HUES48 (cell line): ENCODE measurements at regions not wholly inside any gene's neighbourhood (a gene's known extent, or its start where the extent isn't known, plus 50 kb on each side); places are given as distances from the start of the nearest gene placed in this dataset.

ENCODE experiments used
- H3K27ac ChIP-seq: one replicate; pipeline ENCODE4 v1.7.0; 2013; ENCODE audit warnings: low read depth, low read length, inconsistent platforms
- H3K27me3 ChIP-seq: 2 replicates; pipeline ENCODE4 v1.6.1; 2013; ENCODE audit warnings: mild to moderate bottlenecking, low read length; ENCODE audit not compliant: control insufficient read depth, insufficient read depth
- H3K36me3 ChIP-seq: 2 replicates; pipeline ENCODE4 v1.6.1; 2013; ENCODE audit warnings: low read length; ENCODE audit not compliant: control insufficient read depth, insufficient read depth
- H3K4me1 ChIP-seq: 2 replicates; pipeline ENCODE4 v1.6.1; 2013; ENCODE audit warnings: mild to moderate bottlenecking, low read length; ENCODE audit not compliant: control insufficient read depth, insufficient read depth
- H3K4me3 ChIP-seq: 2 replicates; pipeline ENCODE4 v1.5.1; 2013; ENCODE audit warnings: mild to moderate bottlenecking, low read depth, low read length
- H3K9ac ChIP-seq: 2 replicates; pipeline ENCODE4 v1.6.1; 2013; ENCODE audit warnings: mild to moderate bottlenecking, low read depth, low read length, moderate library complexity
- H3K9me3 ChIP-seq: 2 replicates; pipeline ENCODE4 v1.6.1; 2013; ENCODE audit warnings: low read length; ENCODE audit not compliant: control insufficient read depth, insufficient read depth

DNA sequence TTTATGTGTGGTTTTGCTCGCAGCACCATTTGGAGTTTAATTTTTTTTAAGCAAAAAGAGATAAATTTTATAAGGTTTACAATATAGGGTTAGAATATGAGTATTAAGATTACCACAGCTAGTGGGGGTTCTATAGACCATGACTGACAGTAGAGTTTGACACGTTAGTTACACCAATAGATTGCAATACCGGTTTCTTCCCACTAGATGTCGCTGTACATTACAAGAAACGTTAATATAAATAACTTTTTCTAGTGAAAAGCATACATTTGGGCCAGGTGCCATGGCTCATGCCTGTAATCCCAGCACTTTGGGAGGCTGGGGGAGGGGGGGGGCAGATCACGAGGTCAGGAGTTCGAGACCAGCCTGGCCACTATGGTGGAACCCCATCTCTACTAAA is 433.6 kb downstream of the MAGEB5 start:
- H3K9me3 ChIP-seq, result peaks cover 32% of the 10 kb centered on the region
- no peaks in the 10 kb centered on the region for H3K27me3 ChIP-seq

DNA sequence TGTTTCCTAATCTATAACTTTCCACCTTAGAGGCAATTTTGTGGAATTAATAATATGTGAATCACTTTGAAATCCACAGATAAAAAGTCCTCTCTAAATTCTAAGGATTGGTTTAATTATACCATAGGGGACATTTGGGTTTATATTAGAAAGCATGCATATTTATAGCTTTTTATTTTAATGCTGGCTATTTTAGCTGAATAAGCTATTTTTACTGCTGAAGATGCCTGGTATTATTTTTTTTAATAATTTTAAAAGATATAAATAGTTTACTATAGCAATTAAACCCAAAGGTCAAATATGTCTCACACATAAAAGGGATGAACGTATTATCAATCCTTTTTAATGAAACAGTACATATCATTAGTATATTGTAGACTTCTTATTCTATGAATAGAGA is 415.4 kb downstream of the MAGEB5 start:
- no peaks in the 10 kb centered on the region for H3K27me3 ChIP-seq

More for the DNA sequence above, 433.6 kb downstream of the MAGEB5 start:
- H3K4me1 ChIP-seq, result no peaks in the 10 kb centered on the region
- no peaks in the 10 kb centered on the region for H3K36me3 ChIP-seq
- no peak overlapping the region for H3K4me3 ChIP-seq
- H3K9ac ChIP-seq, result no peak overlapping the region
- H3K27ac ChIP-seq, result no peak overlapping the region

DNA sequence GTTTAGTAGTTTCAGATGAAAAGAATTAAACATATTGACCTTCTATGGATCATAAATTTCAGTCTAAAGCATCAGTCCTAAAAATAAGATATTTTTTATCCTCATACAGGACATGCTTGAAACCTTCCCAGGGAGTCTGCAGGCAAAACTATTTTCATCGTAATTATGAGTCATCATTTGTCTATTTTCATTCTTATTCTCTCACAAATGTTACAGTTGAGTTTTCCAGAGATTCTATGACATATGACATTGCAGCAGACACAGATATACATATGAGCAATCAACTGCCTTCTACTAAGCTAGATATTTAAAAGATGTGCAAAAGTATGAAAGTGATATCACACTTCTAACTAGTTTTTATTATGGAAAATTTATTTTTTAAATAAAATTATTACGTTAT is 398.0 kb downstream of the MAGEB5 start:
- H3K4me1 ChIP-seq, result peaks cover 7% of the 10 kb centered on the region; the same call in 1 of the 2 replicates
- H3K9me3 ChIP-seq, result peaks cover 5% of the 10 kb centered on the region; the same call in 1 of the 2 replicates
- H3K4me3 ChIP-seq, result no peak overlapping the region
- H3K36me3 ChIP-seq, result no peaks in the 10 kb centered on the region
- H3K27ac ChIP-seq, result no peak overlapping the region
- H3K9ac ChIP-seq, result no peak overlapping the region
- no peaks in the 10 kb centered on the region for H3K27me3 ChIP-seq

More for the DNA sequence above, 415.4 kb downstream of the MAGEB5 start:
- Histone ChIP-seq H3K9ac (no peak overlapping the region), H3K4me3 (no peak overlapping the region), H3K27ac (no peak overlapping the region), H3K36me3 (no peaks in the 10 kb centered on the region), H3K4me1 (no peaks in the 10 kb centered on the region), H3K9me3 (no peaks in the 10 kb centered on the region)

DNA sequence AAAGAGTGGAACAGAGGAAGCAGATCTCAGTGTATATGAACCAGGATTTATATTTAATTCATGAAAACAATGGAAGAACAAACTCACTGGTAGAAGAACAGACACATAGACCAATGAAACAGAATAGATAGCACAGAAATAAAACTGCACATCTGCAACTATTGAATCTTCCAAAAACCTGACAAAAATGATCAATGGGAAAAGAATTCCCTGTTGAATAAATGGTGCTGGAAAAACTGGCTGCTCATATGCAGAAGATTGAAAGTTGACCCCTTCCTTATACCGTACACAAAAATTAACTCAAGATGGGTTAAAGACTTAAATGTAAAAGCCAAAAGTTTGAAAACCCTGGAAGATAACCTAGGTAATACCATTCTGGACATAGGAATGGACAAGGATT is 391.0 kb downstream of the MAGEB5 start:
- Histone ChIP-seq H3K27me3 (no peaks in the 10 kb centered on the region), H3K36me3 (no peaks in the 10 kb centered on the region), H3K27ac (no peak overlapping the region)

DNA sequence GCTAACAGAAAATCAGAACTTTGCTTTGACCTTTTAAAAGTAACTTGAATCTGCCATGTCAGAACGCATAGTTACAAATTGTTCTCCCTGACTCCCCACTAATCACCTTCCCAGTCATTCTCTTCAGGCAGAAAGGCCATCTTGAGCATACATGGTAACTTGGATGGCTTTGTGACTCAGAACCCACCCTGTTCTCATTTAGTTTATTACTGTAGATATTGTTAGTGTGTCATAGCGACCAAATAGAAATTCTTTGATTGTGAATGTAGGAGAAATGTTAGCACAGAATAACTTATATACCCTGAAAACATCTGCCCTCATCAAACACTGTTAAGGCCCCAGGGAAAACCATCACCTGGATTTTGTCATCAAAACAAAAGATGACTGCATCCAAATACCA is 382.0 kb downstream of the MAGEB5 start:
- no peaks in the 10 kb centered on the region for H3K36me3 ChIP-seq
- H3K4me1 ChIP-seq, result no peaks in the 10 kb centered on the region
- no peaks in the 10 kb centered on the region; the same call in 1 of the 2 replicates for H3K9me3 ChIP-seq
- no peak overlapping the region for H3K9ac ChIP-seq
- no peak overlapping the region for H3K27ac ChIP-seq
- no peaks in the 10 kb centered on the region for H3K27me3 ChIP-seq
- H3K4me3 ChIP-seq, result no peak overlapping the region

More for the DNA sequence above, 391.0 kb downstream of the MAGEB5 start:
- no peak overlapping the region for H3K4me3 ChIP-seq
- no peaks in the 10 kb centered on the region for H3K9me3 ChIP-seq
- no peak overlapping the region for H3K9ac ChIP-seq
- peaks cover 4% of the 10 kb centered on the region; the same call in 1 of the 2 replicates for H3K4me1 ChIP-seq

DNA sequence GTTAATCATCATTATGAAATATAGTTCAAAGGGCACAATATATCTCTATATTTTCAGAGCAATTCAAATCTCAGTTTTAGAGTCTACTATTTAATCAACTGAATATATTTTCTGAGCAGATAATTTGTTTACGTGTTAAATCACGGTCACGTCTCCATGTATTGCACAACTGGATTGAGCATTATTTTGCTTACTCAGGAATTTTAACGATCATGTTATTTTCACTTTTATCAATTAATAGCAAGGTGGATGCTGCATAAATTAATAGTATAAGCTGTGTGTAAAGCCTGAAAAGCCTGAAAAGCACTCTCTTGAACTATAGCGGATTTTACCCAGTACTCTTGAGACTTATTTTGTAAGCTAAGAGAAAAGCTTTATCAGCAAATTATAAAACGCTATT is 374.9 kb downstream of the MAGEB5 start:
- no peaks in the 10 kb centered on the region for H3K27me3 ChIP-seq
- no peaks in the 10 kb centered on the region; the same call in 1 of the 2 replicates for H3K9me3 ChIP-seq
- H3K4me1 ChIP-seq, result no peaks in the 10 kb centered on the region
- H3K36me3 ChIP-seq, result no peaks in the 10 kb centered on the region
- H3K9ac ChIP-seq, result no peak overlapping the region
- no peak overlapping the region for H3K4me3 ChIP-seq
- H3K27ac ChIP-seq, result no peak overlapping the region

DNA sequence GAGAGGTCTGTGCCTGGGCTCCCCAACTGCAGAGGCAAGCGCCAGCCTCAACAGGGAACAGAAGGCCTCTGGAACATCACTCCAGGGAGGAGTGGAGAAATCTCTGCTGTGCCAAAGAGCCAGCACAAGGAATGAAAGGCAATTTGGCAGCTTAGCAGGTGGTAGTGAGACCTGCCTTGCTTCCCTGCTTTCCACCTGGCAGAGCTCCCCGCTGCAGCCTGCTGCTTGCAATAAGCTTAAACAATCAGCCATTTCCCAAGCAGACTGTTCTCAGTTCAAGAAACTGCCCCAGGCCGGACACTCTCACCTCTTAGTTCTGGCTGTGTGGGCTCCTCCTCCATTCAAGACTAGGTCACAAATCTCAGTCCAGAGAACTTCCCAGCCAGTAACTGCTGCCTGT is 370.6 kb downstream of the MAGEB5 start:
- no peak overlapping the region for H3K9ac ChIP-seq
- no peak overlapping the region for H3K27ac ChIP-seq
- no peaks in the 10 kb centered on the region for H3K36me3 ChIP-seq
- no peaks in the 10 kb centered on the region for H3K4me1 ChIP-seq
- H3K27me3 ChIP-seq, result no peaks in the 10 kb centered on the region
- H3K4me3 ChIP-seq, result no peak overlapping the region
- no peaks in the 10 kb centered on the region for H3K9me3 ChIP-seq

DNA sequence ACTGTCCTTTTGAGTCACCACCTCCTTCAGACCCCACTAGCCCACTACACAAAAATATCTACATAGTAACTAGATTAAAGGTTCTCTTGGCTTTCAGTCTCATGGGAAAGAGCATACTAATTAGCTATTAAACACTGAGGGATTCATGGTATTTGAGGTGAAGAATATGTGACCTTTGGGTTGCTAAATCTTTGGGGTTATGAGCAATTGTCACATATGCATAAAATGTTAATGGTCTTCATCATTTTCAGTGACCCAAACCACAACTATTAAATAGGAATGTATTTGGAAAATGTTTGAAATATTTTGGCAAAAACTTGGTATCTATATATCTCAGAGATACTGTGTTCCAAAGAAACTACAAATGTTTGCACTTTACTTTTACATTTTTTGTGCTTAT is 365.1 kb downstream of the MAGEB5 start:
- no peak overlapping the region for H3K9ac ChIP-seq
- no peak overlapping the region for H3K4me3 ChIP-seq
- no peaks in the 10 kb centered on the region for H3K9me3 ChIP-seq
- H3K4me1 ChIP-seq, result no peaks in the 10 kb centered on the region
- no peaks in the 10 kb centered on the region for H3K27me3 ChIP-seq
- no peak overlapping the region for H3K27ac ChIP-seq
- no peaks in the 10 kb centered on the region for H3K36me3 ChIP-seq

DNA sequence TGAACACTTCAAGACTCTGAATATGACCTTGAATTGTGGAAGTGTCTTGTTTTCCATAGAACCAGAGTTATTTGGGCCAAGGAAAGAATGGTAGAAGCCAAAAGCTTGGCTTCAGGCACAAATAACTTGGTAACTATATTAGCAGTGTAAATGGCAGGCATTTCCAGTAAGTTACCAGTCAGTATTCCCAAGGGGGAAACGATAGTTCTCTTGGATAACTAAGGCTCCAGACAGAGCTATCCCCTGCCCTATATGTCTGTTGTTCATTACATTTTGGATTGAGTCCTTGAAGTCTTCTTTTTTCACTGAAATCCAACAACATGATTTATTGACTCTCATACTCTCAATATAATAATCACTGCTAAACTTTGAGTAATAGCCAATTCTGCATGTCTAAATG is 364.1 kb downstream of the MAGEB5 start:
- Histone ChIP-seq H3K27ac (no peak overlapping the region), H3K36me3 (no peaks in the 10 kb centered on the region), H3K27me3 (no peaks in the 10 kb centered on the region), H3K9me3 (no peaks in the 10 kb centered on the region), H3K4me3 (no peak overlapping the region), H3K4me1 (no peaks in the 10 kb centered on the region), H3K9ac (no peak overlapping the region)

DNA sequence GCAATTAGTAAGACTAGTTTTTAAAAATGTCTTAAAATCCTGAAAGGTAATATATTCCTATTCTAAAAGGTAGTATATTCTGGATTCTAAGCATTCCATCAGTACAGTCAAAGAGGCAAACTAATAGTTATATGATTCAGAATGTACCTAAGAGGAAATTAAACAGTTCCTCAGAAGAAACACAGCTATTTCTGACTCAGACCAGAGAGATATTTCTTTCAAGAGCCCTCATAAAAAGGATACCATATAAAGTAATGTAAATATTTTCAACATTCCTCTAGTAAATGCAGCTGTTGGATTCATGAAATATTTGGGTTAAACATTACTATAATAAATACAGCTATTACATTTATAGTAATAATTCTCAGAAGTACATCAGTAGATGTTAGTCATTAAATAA is 358.3 kb downstream of the MAGEB5 start:
- H3K27ac ChIP-seq, result no peak overlapping the region
- no peak overlapping the region for H3K4me3 ChIP-seq
- H3K9me3 ChIP-seq, result no peaks in the 10 kb centered on the region
- H3K36me3 ChIP-seq, result no peaks in the 10 kb centered on the region
- no peak overlapping the region for H3K9ac ChIP-seq
- no peaks in the 10 kb centered on the region for H3K4me1 ChIP-seq
- no peaks in the 10 kb centered on the region for H3K27me3 ChIP-seq

DNA sequence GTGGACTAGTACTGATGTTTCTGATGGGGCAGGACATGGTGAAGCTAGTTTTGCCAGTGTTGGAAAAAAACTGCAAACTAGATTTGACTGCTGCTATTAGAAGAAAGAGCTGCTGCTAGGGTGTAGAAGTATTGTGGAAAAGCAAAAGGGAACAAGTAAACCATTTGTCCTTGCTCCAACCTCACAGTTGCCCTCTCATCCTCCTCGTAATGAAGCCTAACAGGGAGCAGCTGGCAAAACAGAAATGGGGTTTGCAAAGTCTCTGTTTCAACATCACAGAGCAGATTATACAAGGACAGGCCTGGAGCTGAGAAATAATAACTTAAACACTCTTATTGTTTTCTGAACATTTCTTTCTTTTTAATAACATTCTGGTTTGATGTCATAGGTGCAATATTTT is 346.2 kb downstream of the MAGEB5 start:
- no peaks in the 10 kb centered on the region for H3K36me3 ChIP-seq

DNA sequence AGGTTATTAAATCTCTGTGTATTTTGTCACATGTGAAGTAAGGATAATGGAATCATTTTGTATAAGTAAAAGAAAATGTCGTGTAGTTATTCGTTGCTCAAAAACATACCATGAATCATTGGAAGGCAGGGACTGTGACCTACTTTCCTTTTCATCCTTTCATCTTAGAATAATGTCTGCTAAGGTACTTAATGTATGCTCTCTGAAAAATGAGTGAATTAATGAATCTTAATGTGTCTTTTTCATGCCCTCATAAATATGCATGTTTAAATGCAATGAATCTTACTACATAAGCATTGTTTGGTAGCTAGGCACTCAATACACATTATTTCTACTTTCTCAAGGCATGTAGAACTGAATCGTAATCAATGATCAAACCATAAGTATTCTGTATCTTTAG is 343.9 kb downstream of the MAGEB5 start:
- H3K27ac ChIP-seq, result no peak overlapping the region
- H3K36me3 ChIP-seq, result no peaks in the 10 kb centered on the region
- H3K4me3 ChIP-seq, result no peak overlapping the region
- no peaks in the 10 kb centered on the region for H3K27me3 ChIP-seq
- no peak overlapping the region for H3K9ac ChIP-seq
- H3K4me1 ChIP-seq, result no peaks in the 10 kb centered on the region
- peaks cover 4% of the 10 kb centered on the region; the same call in 1 of the 2 replicates for H3K9me3 ChIP-seq

More for the DNA sequence above, 346.2 kb downstream of the MAGEB5 start:
- no peak overlapping the region for H3K4me3 ChIP-seq
- no peaks in the 10 kb centered on the region for H3K9me3 ChIP-seq
- H3K27ac ChIP-seq, result no peak overlapping the region
- H3K27me3 ChIP-seq, result no peaks in the 10 kb centered on the region
- no peaks in the 10 kb centered on the region for H3K4me1 ChIP-seq
- no peak overlapping the region for H3K9ac ChIP-seq
